Breast epithelium (tissue), 4 donors: ENCODE measurements at regions not wholly inside any gene's neighbourhood (a gene's known extent, or its start where the extent isn't known, plus 50 kb on each side); places are given as distances from the start of the nearest gene placed in this dataset.

ENCODE experiments used
- DNase-seq, 2 donors: peaks; one replicate each; pipeline ENCODE4 v3.0.0-alpha.2; 2019; ENCODE audit warnings: low spot score in 2 of 2
- H3K27ac ChIP-seq, 2 donors: fragments of 200-600 bp; sonication (generic) in 1 of 2; one replicate each; pipeline ENCODE4 v1.5.1; 2016 to 2019; ENCODE audit warnings: mild to moderate bottlenecking in 1 of 2
- H3K27me3 ChIP-seq, 2 donors: fragments of 200-600 bp; sonication (generic) in 1 of 2; one replicate each; pipeline versions ENCODE4 v1.5.1 to v1.6.0; 2017 to 2019; ENCODE audit warnings: control low read depth in 1 of 2, mild to moderate bottlenecking in 1 of 2
- H3K36me3 ChIP-seq: fragments of 200-600 bp; one replicate; pipeline ENCODE4 v1.5.1; 2019
- H3K4me1 ChIP-seq, 2 donors: fragments of 200-600 bp; sonication (generic); one replicate each; pipeline ENCODE4 v1.5.1; 2016 to 2019; ENCODE audit warnings: control low read depth in 1 of 2
- H3K4me3 ChIP-seq, 3 donors: fragments of 200-600 bp; sonication (generic); 1 replicate in 2 of 3; 2 replicates in 1 of 3; pipeline ENCODE4 v1.5.1; 2016 to 2019; ENCODE audit warnings: mild to moderate bottlenecking in 3 of 3, moderate library complexity in 2 of 3
- H3K9me3 ChIP-seq, 2 donors: fragments of 200-600 bp; sonication (generic) in 1 of 2; one replicate each; pipeline ENCODE4 v1.5.1; 2016 to 2019; ENCODE audit warnings: control low read depth in 1 of 2
- POLR2A ChIP-seq: fragments of 450-650 bp; IDR thresholded peaks from one replicate; pipeline ENCODE4 v1.6.1; 2016; ENCODE audit warnings: antibody characterized with exemption, mild to moderate bottlenecking, moderate library complexity
- POLR2AphosphoS5 ChIP-seq, 3 donors: sonication (generic); formaldehyde crosslinking; IDR thresholded peaks; one replicate each; pipeline ENCODE4 v1.6.1; 2017; ENCODE audit warnings: antibody characterized with exemption in 3 of 3
- intact Hi-C: fragments of 100-400 bp; cut with DNase I; formaldehyde crosslinking; loops from one replicate; pipeline ENCODE4 v1.15.1; 2023; ENCODE audit warnings: low total_unique reads
- TF ChIP-seq, protein P1 (sequence below), 3 donors: fragments of 450-650 bp; IDR thresholded peaks; one replicate each; pipeline ENCODE4 v1.5.1; 2016 to 2017; ENCODE audit warnings: antibody characterized with exemption in 3 of 3, mild to moderate bottlenecking in 3 of 3, moderate library complexity in 3 of 3

DNA sequence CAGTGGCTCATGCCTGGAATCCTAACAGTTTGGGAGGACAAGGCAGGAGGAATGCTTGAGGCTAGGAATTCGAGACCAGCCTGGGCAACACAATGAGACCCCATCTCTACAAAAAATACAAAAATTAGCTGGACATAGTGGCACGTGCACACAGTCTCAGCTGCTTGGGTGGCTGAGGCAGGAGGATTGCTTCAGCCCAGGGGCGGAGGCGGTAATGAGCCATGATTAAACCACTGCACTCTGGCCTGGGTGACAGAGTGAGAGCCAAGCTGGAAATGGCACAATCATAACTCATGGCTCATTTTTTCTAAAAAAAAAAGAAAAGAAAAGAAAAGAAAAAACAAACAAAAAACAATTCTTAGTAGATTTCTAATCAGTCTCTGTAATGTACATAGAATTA is 446.2 kb downstream of the ELAVL2 start:
- no peak overlapping the region for H3K4me3 ChIP-seq
- TF ChIP-seq POLR2A (no peak), POLR2AphosphoS5 (IDR thresholded peaks at IDR 0.05) (no peak)
- TF ChIP-seq, protein P1, sequence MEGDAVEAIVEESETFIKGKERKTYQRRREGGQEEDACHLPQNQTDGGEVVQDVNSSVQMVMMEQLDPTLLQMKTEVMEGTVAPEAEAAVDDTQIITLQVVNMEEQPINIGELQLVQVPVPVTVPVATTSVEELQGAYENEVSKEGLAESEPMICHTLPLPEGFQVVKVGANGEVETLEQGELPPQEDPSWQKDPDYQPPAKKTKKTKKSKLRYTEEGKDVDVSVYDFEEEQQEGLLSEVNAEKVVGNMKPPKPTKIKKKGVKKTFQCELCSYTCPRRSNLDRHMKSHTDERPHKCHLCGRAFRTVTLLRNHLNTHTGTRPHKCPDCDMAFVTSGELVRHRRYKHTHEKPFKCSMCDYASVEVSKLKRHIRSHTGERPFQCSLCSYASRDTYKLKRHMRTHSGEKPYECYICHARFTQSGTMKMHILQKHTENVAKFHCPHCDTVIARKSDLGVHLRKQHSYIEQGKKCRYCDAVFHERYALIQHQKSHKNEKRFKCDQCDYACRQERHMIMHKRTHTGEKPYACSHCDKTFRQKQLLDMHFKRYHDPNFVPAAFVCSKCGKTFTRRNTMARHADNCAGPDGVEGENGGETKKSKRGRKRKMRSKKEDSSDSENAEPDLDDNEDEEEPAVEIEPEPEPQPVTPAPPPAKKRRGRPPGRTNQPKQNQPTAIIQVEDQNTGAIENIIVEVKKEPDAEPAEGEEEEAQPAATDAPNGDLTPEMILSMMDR (IDR thresholded peaks at IDR 0.05) = no peak
- intact Hi-C loops = no loop called here
- H3K4me1 ChIP-seq = no peaks in the 10 kb centered on the region
- H3K27ac ChIP-seq = no peak overlapping the region
- DNase-seq = no peak
- H3K36me3 ChIP-seq = no peaks in the 10 kb centered on the region
- no peaks in the 10 kb centered on the region for H3K27me3 ChIP-seq
- no peaks in the 10 kb centered on the region for H3K9me3 ChIP-seq

DNA sequence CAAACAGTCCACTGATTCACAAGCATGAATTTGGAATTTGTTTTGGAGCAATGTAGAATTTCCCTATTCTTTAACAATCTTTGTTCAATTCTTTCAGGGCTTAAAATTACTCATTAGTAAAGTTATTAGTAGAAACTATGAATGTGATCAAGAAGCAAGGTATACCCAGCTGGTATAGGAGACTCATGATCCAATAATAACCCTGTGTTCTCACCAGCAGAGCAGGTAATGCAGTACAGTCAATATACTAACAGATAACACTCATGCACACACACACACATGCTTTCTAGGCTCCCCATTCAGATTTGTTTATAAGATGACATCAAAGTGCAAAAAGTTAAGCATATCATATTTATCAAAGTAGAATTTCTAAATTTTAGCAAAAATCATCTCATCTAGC is 445.2 kb downstream of the ELAVL2 start:
- TF ChIP-seq, protein P1 (IDR thresholded peaks at IDR 0.05) = no peak
- TF ChIP-seq POLR2AphosphoS5 (IDR thresholded peaks at IDR 0.05) (no peak), POLR2A (no peak)
- no peak overlapping the region for H3K27ac ChIP-seq
- H3K4me3 ChIP-seq = no peak overlapping the region
- intact Hi-C loops = no loop called here
- no peak for DNase-seq
- no peaks in the 10 kb centered on the region for H3K9me3 ChIP-seq
- H3K27me3 ChIP-seq = no peaks in the 10 kb centered on the region
- H3K4me1 ChIP-seq = no peaks in the 10 kb centered on the region
- H3K36me3 ChIP-seq = no peaks in the 10 kb centered on the region

DNA sequence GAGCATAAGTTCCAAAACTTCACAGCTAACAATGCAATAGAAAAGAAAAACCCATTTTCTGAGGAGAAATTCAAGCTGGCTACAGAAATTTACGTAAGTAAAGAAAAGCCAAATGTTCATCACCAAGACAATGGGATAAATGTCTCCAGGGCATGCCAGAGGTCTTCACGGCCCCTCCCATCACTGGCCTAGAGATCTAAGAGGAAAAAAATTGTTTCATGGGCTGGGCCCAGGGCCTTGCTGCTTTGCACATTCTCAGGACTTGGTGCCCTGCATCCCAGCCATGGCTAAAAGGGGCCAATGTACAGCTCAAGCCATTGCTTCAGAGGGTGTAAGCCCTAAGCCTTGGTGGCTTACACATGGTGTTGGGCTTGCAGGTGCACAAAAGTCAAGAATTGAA is 443.6 kb downstream of the ELAVL2 start:
- no peak for DNase-seq
- no peak overlapping the region for H3K27ac ChIP-seq
- no peaks in the 10 kb centered on the region for H3K36me3 ChIP-seq
- H3K4me1 ChIP-seq = no peaks in the 10 kb centered on the region
- no peaks in the 10 kb centered on the region for H3K9me3 ChIP-seq
- H3K4me3 ChIP-seq = no peak overlapping the region
- TF ChIP-seq POLR2A (no peak), POLR2AphosphoS5 (IDR thresholded peaks at IDR 0.05) (no peak)
- TF ChIP-seq, protein P1 (IDR thresholded peaks at IDR 0.05) = no peak
- intact Hi-C loops = no loop called here
- no peaks in the 10 kb centered on the region for H3K27me3 ChIP-seq

DNA sequence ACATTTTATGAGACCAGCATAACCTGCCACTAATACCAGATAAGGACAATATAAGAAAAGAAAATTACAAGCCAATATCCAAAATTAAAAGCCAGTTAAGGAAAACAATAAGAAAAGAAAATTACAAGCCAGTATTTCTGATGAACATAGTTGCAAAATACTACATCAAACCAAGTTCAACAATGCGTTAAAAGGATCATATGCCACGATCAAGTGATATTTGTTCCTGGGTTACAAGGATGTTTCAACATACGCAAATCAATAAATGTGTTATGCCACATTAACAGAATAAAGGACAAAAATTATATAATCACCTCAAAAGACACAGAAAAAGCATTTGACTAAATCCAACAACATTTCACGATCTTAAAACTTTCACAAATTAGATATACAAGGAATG is 431.9 kb downstream of the ELAVL2 start:
- intact Hi-C loops = no loop called here
- Histone ChIP-seq H3K36me3 (no peaks in the 10 kb centered on the region), H3K9me3 (peaks cover 0 to 6% of the 10 kb centered on the region in 2 donors), H3K4me3 (no peak overlapping the region), H3K27ac (no peak overlapping the region), H3K4me1 (no peaks in the 10 kb centered on the region), H3K27me3 (no peaks in the 10 kb centered on the region)
- TF ChIP-seq POLR2AphosphoS5 (IDR thresholded peaks at IDR 0.05) = no peak
- TF ChIP-seq POLR2A = no peak
- TF ChIP-seq, protein P1 (IDR thresholded peaks at IDR 0.05) = no peak
- DNase-seq = no peak

DNA sequence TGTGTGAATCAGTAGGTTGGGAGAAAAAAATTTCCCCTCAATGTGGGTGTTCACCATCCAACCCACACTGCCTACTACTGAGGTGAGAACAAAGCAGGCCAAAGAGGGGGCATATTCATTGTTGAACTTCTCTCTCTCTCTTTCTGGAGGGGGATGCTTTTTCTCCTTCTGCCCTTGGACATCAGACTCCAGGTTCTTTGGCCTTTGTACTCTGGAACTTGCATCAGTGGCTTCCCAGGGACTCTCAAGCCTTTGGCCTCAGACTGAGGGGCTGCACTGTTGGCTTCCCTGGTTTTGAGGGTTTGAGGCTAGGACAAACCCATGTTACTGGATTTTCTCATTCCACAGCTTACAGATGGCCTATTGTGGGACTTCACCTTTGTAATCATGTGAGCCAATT is 417.2 kb downstream of the ELAVL2 start:
- DNase-seq = no peak
- Histone ChIP-seq H3K9me3 (no peaks in the 10 kb centered on the region), H3K4me3 (no peak overlapping the region), H3K27ac (no peak overlapping the region), H3K27me3 (no peaks in the 10 kb centered on the region), H3K4me1 (no peaks in the 10 kb centered on the region), H3K36me3 (no peaks in the 10 kb centered on the region)
- TF ChIP-seq POLR2AphosphoS5 (IDR thresholded peaks at IDR 0.05) (no peak), POLR2A (no peak)
- TF ChIP-seq, protein P1 (IDR thresholded peaks at IDR 0.05) = no peak
- intact Hi-C loops = no loop called here
